ENCODE measurements at regions not wholly inside any gene's neighbourhood (a gene's known extent, or its start where the extent isn't known, plus 50 kb on each side); places are given as distances from the start of the nearest gene placed in this dataset.
"Not testable (repeated sequence)": the region's sequence is repeated elsewhere in the genome, so short reads cannot be mapped to it uniquely, and the experiment has no call there.

GRCh38 chr6:56793938-56794337, 151.2 kb upstream of the DST start:
- no peak overlapping the region for H3K4me3 ChIP-seq (ENCODE audit: low read length)
- no peaks in the 10 kb centered on the region for H3K9me3 ChIP-seq (ENCODE audit: control insufficient read depth, low read depth, low read length)
- H3K27ac ChIP-seq (ENCODE audit: low read length), result no peak overlapping the region
- DNase-seq, result no peak
- 100% methylated on average over 1 of the region's 2 CpGs for WGBS (ENCODE audit: insufficient coverage, low lambda C conversion rate)
- H3K36me3 ChIP-seq (ENCODE audit: control insufficient read depth, insufficient read depth, low read length), result no peaks in the 10 kb centered on the region
- H3K4me1 ChIP-seq (ENCODE audit: control insufficient read depth, insufficient read depth, low read length), result no peaks in the 10 kb centered on the region
- H3K27me3 ChIP-seq (ENCODE audit: control insufficient read depth, insufficient read depth, low read length), result no peaks in the 10 kb centered on the region

DNA sequence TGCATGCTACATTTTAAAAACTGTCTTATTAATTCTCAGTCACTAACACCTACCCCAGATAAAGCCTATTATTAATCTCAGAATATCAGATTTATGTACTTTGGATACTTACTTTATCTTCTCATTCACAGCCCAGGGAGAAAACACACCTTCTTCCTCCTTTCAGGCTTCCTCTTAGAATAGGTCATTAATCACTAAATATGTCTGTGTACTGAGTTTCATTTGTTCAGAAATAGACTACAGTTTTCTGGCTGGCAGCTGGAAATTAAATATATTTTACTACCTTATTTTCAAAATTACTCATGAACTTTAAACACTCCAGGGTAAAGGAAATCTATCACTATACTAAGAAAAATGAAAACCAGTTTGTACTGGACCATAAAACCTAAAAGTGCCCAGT, 147.7 kb upstream of the DST start:
- Histone ChIP-seq H3K4me1 (ENCODE audit: control insufficient read depth, insufficient read depth, low read length) (no peaks in the 10 kb centered on the region), H3K27ac (ENCODE audit: low read length) (no peak overlapping the region), H3K4me3 (ENCODE audit: low read length) (no peak overlapping the region), H3K36me3 (ENCODE audit: control insufficient read depth, insufficient read depth, low read length) (no peaks in the 10 kb centered on the region), H3K27me3 (ENCODE audit: control insufficient read depth, insufficient read depth, low read length) (no peaks in the 10 kb centered on the region), H3K9me3 (ENCODE audit: control insufficient read depth, low read depth, low read length) (no peaks in the 10 kb centered on the region)
- DNase-seq, result no peak

GRCh38 chr6:56789879-56790278, 147.2 kb upstream of the DST start:
- no peaks in the 10 kb centered on the region for H3K36me3 ChIP-seq (ENCODE audit: control insufficient read depth, insufficient read depth, low read length)
- H3K9me3 ChIP-seq (ENCODE audit: control insufficient read depth, low read depth, low read length), result no peaks in the 10 kb centered on the region
- no peak overlapping the region for H3K4me3 ChIP-seq (ENCODE audit: low read length)
- no peak overlapping the region for H3K27ac ChIP-seq (ENCODE audit: low read length)
- WGBS (ENCODE audit: insufficient coverage, low lambda C conversion rate), result no CpG with 5 or more reads among the region's 2 CpGs
- no peaks in the 10 kb centered on the region for H3K4me1 ChIP-seq (ENCODE audit: control insufficient read depth, insufficient read depth, low read length)
- H3K27me3 ChIP-seq (ENCODE audit: control insufficient read depth, insufficient read depth, low read length), result no peaks in the 10 kb centered on the region
- no peak for DNase-seq

GRCh38 chr6:56789342-56789741, 146.7 kb upstream of the DST start:
- Histone ChIP-seq H3K36me3 (ENCODE audit: control insufficient read depth, insufficient read depth, low read length) (no peaks in the 10 kb centered on the region), H3K9me3 (ENCODE audit: control insufficient read depth, low read depth, low read length) (no peaks in the 10 kb centered on the region), H3K27me3 (ENCODE audit: control insufficient read depth, insufficient read depth, low read length) (no peaks in the 10 kb centered on the region), H3K4me1 (ENCODE audit: control insufficient read depth, insufficient read depth, low read length) (no peaks in the 10 kb centered on the region), H3K4me3 (ENCODE audit: low read length) (no peak overlapping the region), H3K27ac (ENCODE audit: low read length) (no peak overlapping the region)
- no peak for DNase-seq
- WGBS (ENCODE audit: insufficient coverage, low lambda C conversion rate), result 63% methylated on average over 1 of the region's 1 CpG

DNA sequence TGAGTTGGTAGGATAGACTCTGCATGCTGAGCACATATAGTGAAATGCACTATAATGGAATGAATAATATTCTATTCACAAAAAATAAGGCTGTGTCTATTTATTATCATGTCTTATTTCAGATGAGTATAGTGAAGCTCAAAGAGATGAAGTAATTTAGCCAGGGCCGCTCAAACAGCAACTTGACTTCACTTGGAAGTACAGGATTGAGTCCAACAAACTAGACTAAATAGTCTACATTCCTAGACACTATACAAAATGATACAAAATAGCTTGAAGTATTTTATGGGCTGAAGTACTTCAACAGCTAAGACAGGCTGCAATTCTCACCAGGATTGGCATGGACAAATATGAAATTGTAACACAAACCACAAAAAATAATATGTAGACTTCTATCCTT, 144.5 kb upstream of the DST start:
- WGBS (ENCODE audit: insufficient coverage, low lambda C conversion rate), result no CpG with 5 or more reads among the region's 1 CpG

DNA sequence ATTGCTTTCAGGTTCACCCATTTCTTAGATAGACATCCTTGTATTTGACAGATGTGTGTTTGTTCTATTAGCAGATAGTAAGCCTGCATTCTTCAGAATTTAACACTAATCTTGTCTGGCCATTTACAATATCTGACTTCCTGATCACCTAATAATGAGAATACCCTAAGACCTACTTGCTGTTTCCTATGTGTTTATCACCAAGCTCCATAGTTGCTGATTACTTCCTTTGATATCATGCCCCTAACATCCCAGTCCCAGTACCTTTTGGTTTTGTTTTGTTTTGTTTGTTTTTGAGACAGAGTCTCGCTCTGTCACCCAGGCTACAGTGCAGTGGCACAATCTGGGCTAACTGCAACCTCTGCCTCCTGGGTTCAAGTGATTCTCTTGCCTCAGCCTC, 143.6 kb upstream of the DST start:
- no peaks in the 10 kb centered on the region for H3K27me3 ChIP-seq (ENCODE audit: control insufficient read depth, insufficient read depth, low read length)
- WGBS (ENCODE audit: insufficient coverage, low lambda C conversion rate), result no CpG with 5 or more reads among the region's 1 CpG
- H3K27ac ChIP-seq (ENCODE audit: low read length), result no peak overlapping the region
- no peaks in the 10 kb centered on the region for H3K36me3 ChIP-seq (ENCODE audit: control insufficient read depth, insufficient read depth, low read length)
- H3K9me3 ChIP-seq (ENCODE audit: control insufficient read depth, low read depth, low read length), result no peaks in the 10 kb centered on the region
- no peaks in the 10 kb centered on the region for H3K4me1 ChIP-seq (ENCODE audit: control insufficient read depth, insufficient read depth, low read length)
- H3K4me3 ChIP-seq (ENCODE audit: low read length), result no peak overlapping the region
- no peak for DNase-seq

More for the DNA sequence above, 144.5 kb upstream of the DST start:
- no peaks in the 10 kb centered on the region for H3K4me1 ChIP-seq (ENCODE audit: control insufficient read depth, insufficient read depth, low read length)
- H3K27me3 ChIP-seq (ENCODE audit: control insufficient read depth, insufficient read depth, low read length), result no peaks in the 10 kb centered on the region
- H3K9me3 ChIP-seq (ENCODE audit: control insufficient read depth, low read depth, low read length), result no peaks in the 10 kb centered on the region
- DNase-seq, result no peak
- no peak overlapping the region for H3K27ac ChIP-seq (ENCODE audit: low read length)
- H3K36me3 ChIP-seq (ENCODE audit: control insufficient read depth, insufficient read depth, low read length), result no peaks in the 10 kb centered on the region
- no peak overlapping the region for H3K4me3 ChIP-seq (ENCODE audit: low read length)

- not testable (repeated sequence) for H3K9me3 ChIP-seq (ENCODE audit: control insufficient read depth, low read depth, low read length); H3K36me3 ChIP-seq (ENCODE audit: control insufficient read depth, insufficient read depth, low read length); H3K27ac ChIP-seq (ENCODE audit: low read length); H3K4me1 ChIP-seq (ENCODE audit: control insufficient read depth, insufficient read depth, low read length); H3K4me3 ChIP-seq (ENCODE audit: low read length); DNase-seq; H3K27me3 ChIP-seq (ENCODE audit: control insufficient read depth, insufficient read depth, low read length)
- WGBS (ENCODE audit: insufficient coverage, low lambda C conversion rate), result 100% methylated on average over 2 of the region's 19 CpGs
Observed at GRCh38 chr6:56785536-56785935, 142.8 kb upstream of the DST start.

GRCh38 chr6:56780109-56780508, 137.4 kb upstream of the DST start:
- no CpG with 5 or more reads among the region's 2 CpGs for WGBS (ENCODE audit: insufficient coverage, low lambda C conversion rate)
- not testable (repeated sequence) for H3K27me3 ChIP-seq (ENCODE audit: control insufficient read depth, insufficient read depth, low read length)

DNA sequence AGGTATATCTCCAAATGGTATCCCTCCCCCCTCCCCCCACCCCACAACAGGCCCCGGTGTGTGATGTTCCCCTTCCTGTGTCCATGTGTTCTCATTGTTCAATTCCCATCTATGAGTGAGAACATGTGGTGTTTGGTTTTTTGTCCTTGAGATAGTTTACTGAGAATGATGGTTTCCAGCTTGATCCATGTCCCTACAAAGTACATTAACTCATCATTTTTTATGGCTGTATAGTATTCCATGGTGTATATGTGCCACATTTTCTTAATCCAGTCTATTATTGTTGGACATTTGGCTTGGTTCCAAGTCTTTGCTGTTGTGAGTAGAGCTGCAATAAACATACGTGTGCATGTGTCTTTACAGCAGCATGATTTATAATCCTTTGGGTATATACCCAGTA, 135.8 kb upstream of the DST start:
- DNase-seq; H3K9me3 ChIP-seq (ENCODE audit: control insufficient read depth, low read depth, low read length); H3K27ac ChIP-seq (ENCODE audit: low read length); H3K4me3 ChIP-seq (ENCODE audit: low read length); H3K27me3 ChIP-seq (ENCODE audit: control insufficient read depth, insufficient read depth, low read length); H3K36me3 ChIP-seq (ENCODE audit: control insufficient read depth, insufficient read depth, low read length); H3K4me1 ChIP-seq (ENCODE audit: control insufficient read depth, insufficient read depth, low read length): not testable (repeated sequence)
- WGBS (ENCODE audit: insufficient coverage, low lambda C conversion rate), result no CpG with 5 or more reads among the region's 2 CpGs

More at GRCh38 chr6:56780109-56780508, 137.4 kb upstream of the DST start:
- DNase-seq; H3K9me3 ChIP-seq (ENCODE audit: control insufficient read depth, low read depth, low read length); H3K27ac ChIP-seq (ENCODE audit: low read length); H3K36me3 ChIP-seq (ENCODE audit: control insufficient read depth, insufficient read depth, low read length); H3K4me1 ChIP-seq (ENCODE audit: control insufficient read depth, insufficient read depth, low read length); H3K4me3 ChIP-seq (ENCODE audit: low read length): not testable (repeated sequence)

GRCh38 chr6:56775498-56776166, 132.9 kb upstream of the DST start:
- no peak for DNase-seq
- Histone ChIP-seq H3K27ac (ENCODE audit: low read length) (no peak overlapping the region), H3K27me3 (ENCODE audit: control insufficient read depth, insufficient read depth, low read length) (no peaks in the 10 kb centered on the region), H3K4me1 (ENCODE audit: control insufficient read depth, insufficient read depth, low read length) (no peaks in the 10 kb centered on the region), H3K9me3 (ENCODE audit: control insufficient read depth, low read depth, low read length) (no peaks in the 10 kb centered on the region), H3K4me3 (ENCODE audit: low read length) (no peak overlapping the region), H3K36me3 (ENCODE audit: control insufficient read depth, insufficient read depth, low read length) (no peaks in the 10 kb centered on the region)
- WGBS (ENCODE audit: insufficient coverage, low lambda C conversion rate), result 50% methylated on average over 1 of the region's 4 CpGs

GRCh38 chr6:56772737-56773184, 130.1 kb upstream of the DST start:
- Histone ChIP-seq H3K27me3 (ENCODE audit: control insufficient read depth, insufficient read depth, low read length) (no peaks in the 10 kb centered on the region), H3K9me3 (ENCODE audit: control insufficient read depth, low read depth, low read length) (no peaks in the 10 kb centered on the region), H3K36me3 (ENCODE audit: control insufficient read depth, insufficient read depth, low read length) (no peaks in the 10 kb centered on the region), H3K27ac (ENCODE audit: low read length) (no peak overlapping the region), H3K4me1 (ENCODE audit: control insufficient read depth, insufficient read depth, low read length) (no peaks in the 10 kb centered on the region), H3K4me3 (ENCODE audit: low read length) (no peak overlapping the region)
- WGBS (ENCODE audit: insufficient coverage, low lambda C conversion rate), result no CpG with 5 or more reads among the region's 1 CpG
- no peak for DNase-seq
